Prostate gland (tissue), 2 donors: ENCODE measurements at regions not wholly inside any gene's neighbourhood (a gene's known extent, or its start where the extent isn't known, plus 50 kb on each side); places are given as distances from the start of the nearest gene placed in this dataset.

Experiments used
- DNase-seq: peaks from one replicate; pipeline ENCODE4 v3.0.0-alpha.2; 2019; ENCODE audit warnings: low spot score
- H3K27ac ChIP-seq, 2 donors: fragments of 200-600 bp; sonication (generic); 2 replicates each; pipeline ENCODE4 v1.5.1; 2017 to 2019
- H3K27me3 ChIP-seq: fragments of 200-600 bp; sonication (generic); replicated peaks from 2 replicates; pipeline ENCODE4 v1.5.1; 2019; ENCODE audit not compliant: insufficient read depth
- H3K36me3 ChIP-seq, 2 donors: fragments of 200-600 bp; sonication (generic); 1 replicate in 1 of 2; 2 replicates in 1 of 2; pipeline versions ENCODE4 v1.5.1 to v1.8.1; 2017 to 2019
- H3K4me1 ChIP-seq: fragments of 200-600 bp; sonication (generic); replicated peaks from 2 replicates; pipeline ENCODE4 v1.5.1; 2019
- H3K4me3 ChIP-seq, 2 donors: fragments of 200-600 bp; sonication (generic); 2 replicates each; pipeline ENCODE4 v1.5.1; 2017 to 2019
- H3K9me3 ChIP-seq: fragments of 200-600 bp; sonication (generic); 2 replicates; pipeline ENCODE4 v1.5.1; 2017
- POLR2A ChIP-seq: fragments of 450-650 bp; IDR thresholded peaks from one replicate; pipeline ENCODE4 v1.6.1; 2016; ENCODE audit warnings: antibody characterized with exemption, mild to moderate bottlenecking
- POLR2AphosphoS5 ChIP-seq: sonication (generic); formaldehyde crosslinking; IDR thresholded peaks from one replicate; pipeline ENCODE4 v1.6.1; 2017; ENCODE audit warnings: antibody characterized with exemption
- WGBS: methylation state at CpG from one replicate; pipeline ENCODE4 v1.1.5; 2018; 5-methylcytosine and 5-hydroxymethylcytosine counted together
- intact Hi-C: fragments of 100-400 bp; cut with DNase I; formaldehyde crosslinking; loops from one replicate; pipeline ENCODE4 v1.14.2; 2022
- TF ChIP-seq, protein P1 (sequence below), 4 experiments: fragments of 200-600 bp in 2 of 4; fragments of 450-650 bp in 2 of 4; sonication (generic) in 2 of 4; IDR thresholded peaks; 1 replicate in 3 of 4; 2 replicates in 1 of 4; pipeline ENCODE4 v1.5.1; 2016 to 2019; ENCODE audit warnings: antibody characterized with exemption in 4 of 4, mild to moderate bottlenecking in 2 of 4, moderate library complexity in 2 of 4

DNA sequence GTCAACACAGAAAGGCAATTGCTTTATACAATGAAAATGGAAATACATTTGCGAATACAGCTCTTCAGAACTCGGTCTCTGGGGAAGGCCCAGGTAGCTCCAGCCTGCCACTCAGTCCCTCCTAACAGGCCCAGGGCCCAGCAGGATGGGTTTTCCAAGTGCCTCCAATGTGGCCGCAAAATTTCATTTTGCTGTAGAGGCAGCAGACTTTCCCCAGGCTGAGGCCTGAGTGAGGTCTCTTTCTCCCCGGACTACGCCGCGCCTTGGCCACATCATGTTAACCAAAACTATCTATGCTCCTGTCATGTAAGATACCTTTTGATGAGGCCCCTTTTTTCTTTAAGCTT lies 606.0 kb upstream of the SALL1 start:
- TF ChIP-seq POLR2AphosphoS5 (no peak), POLR2A (no peak)
- TF ChIP-seq, protein P1, sequence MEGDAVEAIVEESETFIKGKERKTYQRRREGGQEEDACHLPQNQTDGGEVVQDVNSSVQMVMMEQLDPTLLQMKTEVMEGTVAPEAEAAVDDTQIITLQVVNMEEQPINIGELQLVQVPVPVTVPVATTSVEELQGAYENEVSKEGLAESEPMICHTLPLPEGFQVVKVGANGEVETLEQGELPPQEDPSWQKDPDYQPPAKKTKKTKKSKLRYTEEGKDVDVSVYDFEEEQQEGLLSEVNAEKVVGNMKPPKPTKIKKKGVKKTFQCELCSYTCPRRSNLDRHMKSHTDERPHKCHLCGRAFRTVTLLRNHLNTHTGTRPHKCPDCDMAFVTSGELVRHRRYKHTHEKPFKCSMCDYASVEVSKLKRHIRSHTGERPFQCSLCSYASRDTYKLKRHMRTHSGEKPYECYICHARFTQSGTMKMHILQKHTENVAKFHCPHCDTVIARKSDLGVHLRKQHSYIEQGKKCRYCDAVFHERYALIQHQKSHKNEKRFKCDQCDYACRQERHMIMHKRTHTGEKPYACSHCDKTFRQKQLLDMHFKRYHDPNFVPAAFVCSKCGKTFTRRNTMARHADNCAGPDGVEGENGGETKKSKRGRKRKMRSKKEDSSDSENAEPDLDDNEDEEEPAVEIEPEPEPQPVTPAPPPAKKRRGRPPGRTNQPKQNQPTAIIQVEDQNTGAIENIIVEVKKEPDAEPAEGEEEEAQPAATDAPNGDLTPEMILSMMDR (IDR thresholded peaks at IDR 0.05), result no peak
- DNase-seq, result no peak
- intact Hi-C loops, result no loop called here
- H3K9me3 ChIP-seq, result no peaks in the 10 kb centered on the region
- no peaks in the 10 kb centered on the region for H3K36me3 ChIP-seq
- H3K27ac ChIP-seq, result no peak overlapping the region
- H3K27me3 ChIP-seq, result no peaks in the 10 kb centered on the region
- 95% methylated on average over 7 of the region's 7 CpGs for WGBS
- H3K4me1 ChIP-seq, result peaks cover 9% of the 10 kb centered on the region
- no peak overlapping the region for H3K4me3 ChIP-seq

DNA sequence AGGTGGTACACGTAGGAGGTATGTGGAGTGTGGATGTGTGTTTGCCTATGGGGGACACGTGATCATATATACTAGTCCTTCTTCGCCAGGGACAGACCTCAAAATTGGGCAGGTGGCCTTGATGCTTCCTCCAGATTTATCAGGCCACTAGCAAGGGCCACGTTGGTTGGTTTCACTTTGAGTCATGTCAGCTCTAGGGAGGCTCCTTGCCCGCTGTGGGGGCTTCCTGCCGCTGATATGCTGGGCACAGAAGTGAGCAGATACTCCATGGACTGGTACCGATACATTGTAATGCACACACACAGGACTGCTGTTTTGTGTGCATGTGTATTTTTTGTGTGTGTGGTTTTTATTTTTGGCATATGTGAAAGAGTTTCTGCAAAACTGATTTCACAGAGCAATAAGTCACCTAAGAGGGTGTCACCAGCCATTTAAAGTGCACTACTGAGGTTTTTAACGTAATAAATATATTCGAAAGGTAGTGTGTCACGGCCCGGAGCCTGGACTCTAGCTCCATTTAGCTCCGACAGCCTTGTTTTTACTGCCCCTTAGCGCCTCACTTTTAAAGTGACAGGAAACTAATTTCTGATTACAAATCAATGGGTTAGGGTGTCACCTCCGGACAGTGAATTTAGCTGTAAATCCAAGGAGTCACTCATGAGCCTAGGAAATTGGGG lies 605.5 kb upstream of the SALL1 start:
- intact Hi-C loops, result no loop called here
- Histone ChIP-seq H3K36me3 (no peaks in the 10 kb centered on the region), H3K9me3 (no peaks in the 10 kb centered on the region), H3K27me3 (no peaks in the 10 kb centered on the region), H3K4me3 (no peak overlapping the region), H3K4me1 (peaks cover 8% of the 10 kb centered on the region), H3K27ac (no peak overlapping the region)
- WGBS, result 89% methylated on average over 14 of the region's 14 CpGs
- TF ChIP-seq POLR2AphosphoS5 (no peak), POLR2A (no peak)
- TF ChIP-seq, protein P1 (IDR thresholded peaks at IDR 0.05), result no peak
- no peak for DNase-seq

DNA sequence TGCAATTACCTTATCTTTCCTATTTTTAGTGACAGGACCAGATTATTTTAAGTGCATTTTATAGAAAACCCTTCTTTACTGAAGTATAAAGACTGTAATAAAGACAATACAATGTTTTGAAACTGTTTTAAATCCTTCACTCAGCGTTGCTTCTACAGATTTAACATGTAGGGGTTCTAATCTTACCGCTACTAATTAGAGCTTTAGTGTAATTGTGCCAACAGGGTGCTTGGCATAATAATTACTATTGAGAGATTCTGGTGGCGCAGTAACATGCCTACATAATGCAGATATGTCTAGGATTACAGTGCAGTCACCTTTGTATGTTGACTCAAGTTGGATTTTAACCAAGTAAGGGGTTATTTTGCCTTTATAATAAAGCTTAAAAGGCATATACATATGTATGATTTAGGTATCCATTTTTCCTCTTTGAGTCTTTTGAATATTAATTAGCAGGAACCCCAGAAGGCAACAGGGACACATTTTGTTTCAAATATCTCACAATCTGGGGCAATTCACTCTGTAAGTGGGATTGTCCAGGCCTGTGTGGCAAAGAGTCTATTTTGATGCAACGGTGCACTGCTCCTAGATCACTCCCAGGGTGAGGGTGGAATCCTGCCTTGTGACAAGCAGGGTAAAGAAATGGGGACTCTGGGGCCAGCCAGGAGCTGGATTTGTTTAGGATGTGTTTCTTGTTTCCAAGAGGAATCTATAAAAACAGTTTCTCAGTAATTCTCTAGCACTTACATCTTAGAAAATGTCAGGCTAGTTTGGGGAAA lies 604.7 kb upstream of the SALL1 start:
- H3K36me3 ChIP-seq, result no peaks in the 10 kb centered on the region
- H3K27me3 ChIP-seq, result no peaks in the 10 kb centered on the region
- no peak overlapping the region for H3K4me3 ChIP-seq
- no peaks in the 10 kb centered on the region for H3K4me1 ChIP-seq
- H3K27ac ChIP-seq, result no peak overlapping the region
- intact Hi-C loops, result no loop called here
- 67% methylated on average over 4 of the region's 4 CpGs for WGBS
- DNase-seq, result no peak
- no peaks in the 10 kb centered on the region for H3K9me3 ChIP-seq
- no peak for TF ChIP-seq POLR2AphosphoS5
- TF ChIP-seq POLR2A, result no peak
- TF ChIP-seq, protein P1 (IDR thresholded peaks at IDR 0.05), result no peak

DNA sequence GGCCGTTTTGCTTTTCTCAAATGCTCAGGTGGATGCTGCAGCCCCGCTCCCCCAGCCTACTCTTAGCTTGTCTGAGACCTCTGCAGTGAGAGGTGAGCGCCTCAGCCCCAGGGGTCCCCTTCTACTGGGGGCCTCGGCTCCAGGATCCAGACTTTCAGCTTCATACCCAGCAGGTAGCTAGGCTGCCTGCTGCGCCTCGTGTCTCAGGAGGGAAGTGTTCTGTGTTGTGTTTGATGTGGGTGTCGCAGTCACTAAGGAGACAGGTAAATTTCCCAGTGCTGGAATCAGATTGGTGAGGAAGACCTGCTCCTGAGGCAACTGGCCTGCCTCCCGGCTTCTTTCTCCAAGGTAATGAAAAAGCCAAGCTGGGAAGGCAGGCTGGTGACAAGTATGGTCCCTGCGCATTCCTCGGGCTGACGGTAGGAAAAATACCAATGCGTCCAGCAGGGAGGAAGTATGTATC lies 604.0 kb upstream of the SALL1 start:
- 55% methylated on average over 12 of the region's 12 CpGs for WGBS
- TF ChIP-seq POLR2A (no peak), POLR2AphosphoS5 (no peak)
- TF ChIP-seq, protein P1 (IDR thresholded peaks at IDR 0.05), result no peak
- Histone ChIP-seq H3K4me3 (no peak overlapping the region), H3K27ac (no peak overlapping the region), H3K36me3 (no peaks in the 10 kb centered on the region), H3K27me3 (no peaks in the 10 kb centered on the region), H3K4me1 (no peaks in the 10 kb centered on the region), H3K9me3 (no peaks in the 10 kb centered on the region)
- no peak for DNase-seq
- intact Hi-C loops, result no loop called here
